ENCODE measurements at regions not wholly inside any gene's neighbourhood (a gene's known extent, or its start where the extent isn't known, plus 50 kb on each side); places are given as distances from the start of the nearest gene placed in this dataset.
"Not testable (repeated sequence)": the region's sequence is repeated elsewhere in the genome, so short reads cannot be mapped to it uniquely, and the experiment has no call there.

GRCh38 chr9:65473059-65473822 is 188.2 kb upstream of the FOXD4L5 start:
- POLR2A ChIA-PET, result not testable (repeated sequence)

GRCh38 chr9:65471106-65471505 is 186.1 kb upstream of the FOXD4L5 start:
- H3K79me2 ChIP-seq (ENCODE audit: insufficient read depth, low read length); H3K9ac ChIP-seq (ENCODE audit: low read length); RAD21 ChIA-PET (ENCODE audit: low non-redundant PET in 1 of 2, low total read pairs in 2 of 2, uncharacterized antibody in 2 of 2, unreplicated experiment in 2 of 2); H3K9me2 ChIP-seq (ENCODE audit: insufficient read depth); intact Hi-C loops (cut with micrococcal nuclease); H3K4me1 ChIP-seq (ENCODE audit: control insufficient read depth in 1 of 2, insufficient read depth in 2 of 2, low read length in 2 of 2); H3K4me2 ChIP-seq (ENCODE audit: low read length); H3K36me3 ChIP-seq (ENCODE audit: control insufficient read depth in 1 of 2, insufficient read depth in 2 of 2, low read length in 2 of 2); H3K9me3 ChIP-seq (ENCODE audit: control insufficient read depth in 1 of 2, insufficient read depth in 1 of 2, low read depth in 1 of 2, low read length in 2 of 2); H3K4me3 ChIP-seq (replicated peaks in 1 of 2; ENCODE audit: low read depth in 1 of 2, low read length in 2 of 2); POLR2A ChIA-PET; DNase-seq (ENCODE audit: low read depth, low spot score); CTCF ChIA-PET; H4K20me1 ChIP-seq (ENCODE audit: insufficient read depth); H3K27ac ChIP-seq (ENCODE audit: low read depth, low read length); BruUV-seq (replicated peaks); H2AFZ ChIP-seq (ENCODE audit: low read depth, low read length, poor library complexity, severe bottlenecking); H3K27me3 ChIP-seq (ENCODE audit: insufficient read depth, low read length); ATAC-seq: not testable (repeated sequence)

More at GRCh38 chr9:65473059-65473822, 188.2 kb upstream of the FOXD4L5 start:
- H3K4me3 ChIP-seq (replicated peaks in 1 of 2; ENCODE audit: low read depth in 1 of 2, low read length in 2 of 2); H3K9ac ChIP-seq (ENCODE audit: low read length); DNase-seq (ENCODE audit: low read depth, low spot score); H3K27ac ChIP-seq (ENCODE audit: low read depth, low read length); H2AFZ ChIP-seq (ENCODE audit: low read depth, low read length, poor library complexity, severe bottlenecking); H3K4me2 ChIP-seq (ENCODE audit: low read length); CTCF ChIA-PET; intact Hi-C loops (cut with micrococcal nuclease); H3K9me2 ChIP-seq (ENCODE audit: insufficient read depth); H3K4me1 ChIP-seq (ENCODE audit: control insufficient read depth in 1 of 2, insufficient read depth in 2 of 2, low read length in 2 of 2); H4K20me1 ChIP-seq (ENCODE audit: insufficient read depth); RAD21 ChIA-PET (ENCODE audit: low non-redundant PET in 1 of 2, low total read pairs in 2 of 2, uncharacterized antibody in 2 of 2, unreplicated experiment in 2 of 2); ATAC-seq; H3K27me3 ChIP-seq (ENCODE audit: insufficient read depth, low read length); H3K79me2 ChIP-seq (ENCODE audit: insufficient read depth, low read length); H3K36me3 ChIP-seq (ENCODE audit: control insufficient read depth in 1 of 2, insufficient read depth in 2 of 2, low read length in 2 of 2); BruUV-seq (replicated peaks); H3K9me3 ChIP-seq (ENCODE audit: control insufficient read depth in 1 of 2, insufficient read depth in 1 of 2, low read depth in 1 of 2, low read length in 2 of 2): not testable (repeated sequence)

- H4K20me1 ChIP-seq (ENCODE audit: insufficient read depth); H3K9ac ChIP-seq (ENCODE audit: low read length); H3K4me3 ChIP-seq (replicated peaks in 1 of 2; ENCODE audit: low read depth in 1 of 2, low read length in 2 of 2); H3K4me2 ChIP-seq (ENCODE audit: low read length); H3K36me3 ChIP-seq (ENCODE audit: control insufficient read depth in 1 of 2, insufficient read depth in 2 of 2, low read length in 2 of 2); H3K27ac ChIP-seq (ENCODE audit: low read depth, low read length); BruUV-seq (replicated peaks); RAD21 ChIA-PET (ENCODE audit: low non-redundant PET in 1 of 2, low total read pairs in 2 of 2, uncharacterized antibody in 2 of 2, unreplicated experiment in 2 of 2); H3K9me2 ChIP-seq (ENCODE audit: insufficient read depth); H3K79me2 ChIP-seq (ENCODE audit: insufficient read depth, low read length); intact Hi-C loops (cut with micrococcal nuclease); H3K9me3 ChIP-seq (ENCODE audit: control insufficient read depth in 1 of 2, insufficient read depth in 1 of 2, low read depth in 1 of 2, low read length in 2 of 2); H2AFZ ChIP-seq (ENCODE audit: low read depth, low read length, poor library complexity, severe bottlenecking); CTCF ChIA-PET; POLR2A ChIA-PET; H3K27me3 ChIP-seq (ENCODE audit: insufficient read depth, low read length); H3K4me1 ChIP-seq (ENCODE audit: control insufficient read depth in 1 of 2, insufficient read depth in 2 of 2, low read length in 2 of 2); ATAC-seq; DNase-seq (ENCODE audit: low read depth, low spot score): not testable (repeated sequence)
Observed at GRCh38 chr9:65466911-65467734, 182.1 kb upstream of the FOXD4L5 start.
